ENCODE measurements at regions not wholly inside any gene's neighbourhood (a gene's known extent, or its start where the extent isn't known, plus 50 kb on each side); places are given as distances from the start of the nearest gene placed in this dataset.
"Not testable (repeated sequence)": the region's sequence is repeated elsewhere in the genome, so short reads cannot be mapped to it uniquely, and the experiment has no call there.

GRCh38 chr21:7928528-7928927 is 2592.9 kb upstream of the TPTE start:
- FAIRE-seq; H3K4me3 ChIP-seq; H3K4me2 ChIP-seq; CTCF ChIA-PET; POLR2A ChIA-PET; ATAC-seq; H3K27ac ChIP-seq; H3K4me1 ChIP-seq; DNase-seq (ENCODE audit: low read depth in 1 of 2, low spot score in 1 of 2): not testable (repeated sequence)
- peaks cover 17% of the 10 kb centered on the region; the same call in 2 of the 3 replicates for H3K9me3 ChIP-seq
- 14% methylated on average over 12 of the region's 12 CpGs for WGBS (ENCODE audit: missing lambda C conversion rate)

- CTCF ChIA-PET; H3K4me1 ChIP-seq; H3K4me3 ChIP-seq; H3K27ac ChIP-seq; POLR2A ChIA-PET; FAIRE-seq; DNase-seq (ENCODE audit: low read depth in 1 of 2, low spot score in 1 of 2); ATAC-seq; H3K4me2 ChIP-seq: not testable (repeated sequence)
- H3K9me3 ChIP-seq, result peaks cover 10% of the 10 kb centered on the region; the same call in 2 of the 3 replicates
- WGBS (ENCODE audit: missing lambda C conversion rate), result 15% methylated on average over 12 of the region's 12 CpGs
Measured at GRCh38 chr21:7929586-7929985, 2591.8 kb upstream of the TPTE start.

- 9% methylated on average over 9 of the region's 9 CpGs for WGBS (ENCODE audit: missing lambda C conversion rate)
- H3K4me1 ChIP-seq; FAIRE-seq; H3K27ac ChIP-seq; H3K4me2 ChIP-seq; DNase-seq (ENCODE audit: low read depth in 1 of 2, low spot score in 1 of 2); H3K4me3 ChIP-seq; ATAC-seq; POLR2A ChIA-PET; CTCF ChIA-PET: not testable (repeated sequence)
- H3K9me3 ChIP-seq, result peaks cover 10% of the 10 kb centered on the region; the same call in 2 of the 3 replicates
Measured at GRCh38 chr21:7930445-7930844, 2590.9 kb upstream of the TPTE start.

GRCh38 chr21:7932113-7932512 is 2589.3 kb upstream of the TPTE start:
- H3K27ac ChIP-seq, ATAC-seq: not testable (repeated sequence)
- H3K9me3 ChIP-seq, result peaks cover 10% of the 10 kb centered on the region; the same call in 2 of the 3 replicates

GRCh38 chr21:7932834-7933233 is 2588.5 kb upstream of the TPTE start:
- H3K4me3 ChIP-seq; H3K4me2 ChIP-seq; ATAC-seq; POLR2A ChIA-PET; DNase-seq (ENCODE audit: low read depth in 1 of 2, low spot score in 1 of 2); H3K4me1 ChIP-seq; CTCF ChIA-PET; H3K27ac ChIP-seq; FAIRE-seq: not testable (repeated sequence)
- WGBS (ENCODE audit: missing lambda C conversion rate), result 24% methylated on average over 14 of the region's 14 CpGs
- peaks cover 10% of the 10 kb centered on the region; the same call in 2 of the 3 replicates for H3K9me3 ChIP-seq

More at GRCh38 chr21:7932113-7932512, 2589.3 kb upstream of the TPTE start:
- 34% methylated on average over 11 of the region's 11 CpGs for WGBS (ENCODE audit: missing lambda C conversion rate)
- H3K4me1 ChIP-seq; CTCF ChIA-PET; H3K4me2 ChIP-seq; FAIRE-seq; POLR2A ChIA-PET; DNase-seq (ENCODE audit: low read depth in 1 of 2, low spot score in 1 of 2); H3K4me3 ChIP-seq: not testable (repeated sequence)

- H3K27ac ChIP-seq, result no peak overlapping the region
- no peaks in the 10 kb centered on the region for H3K4me1 ChIP-seq
- ATAC-seq, result no peak
- no peak overlapping the region for H3K4me3 ChIP-seq
- no peak for TF ChIP-seq USF2 (IDR thresholded peaks at IDR 0.05)
- no peak for TF ChIP-seq ZFP36 (IDR thresholded peaks at IDR 0.05; ENCODE audit: borderline replicate concordance, partially characterized antibody)
- TF ChIP-seq PHF8 (IDR thresholded peaks at IDR 0.05; ENCODE audit: borderline replicate concordance, low read depth), result no peak
- TF ChIP-seq JUNB (IDR thresholded peaks at IDR 0.05), result no peak
- TF ChIP-seq POLR2A (IDR thresholded peaks at IDR 0.05; ENCODE audit: low read length), result no peak
- no peak for TF ChIP-seq EHF (CRISPR knock-in tag; IDR thresholded peaks at IDR 0.05)
- TF ChIP-seq BHLHE40 (IDR thresholded peaks at IDR 0.05; ENCODE audit: low read depth, low read length), result no peak
- TF ChIP-seq NR3C1 (IDR thresholded peaks at IDR 0.05), result no peak
- no peak for TF ChIP-seq MAX (IDR thresholded peaks at IDR 0.05)
- TF ChIP-seq E2F6 (IDR thresholded peaks at IDR 0.05; ENCODE audit: borderline replicate concordance, low read depth), result no peak
- FAIRE-seq, result no peak
- peaks cover 17% of the 10 kb centered on the region; the same call in 2 of the 3 replicates for H3K9me3 ChIP-seq
- WGBS (ENCODE audit: missing lambda C conversion rate), result 19% methylated on average over 15 of the region's 15 CpGs
- CTCF ChIA-PET, result no interaction called here
- no peak overlapping the region for H3K4me2 ChIP-seq
- DNase-seq (ENCODE audit: low read depth in 1 of 2, low spot score in 1 of 2), result no peak
- POLR2A ChIA-PET, result no interaction called here
Measured at GRCh38 chr21:7933923-7934322, 2587.5 kb upstream of the TPTE start.

GRCh38 chr21:7937297-7937696 is 2584.1 kb upstream of the TPTE start:
- POLR2A ChIA-PET, result not testable (repeated sequence)
- 32% methylated on average over 13 of the region's 13 CpGs for WGBS (ENCODE audit: missing lambda C conversion rate)

GRCh38 chr21:7938223-7938622 is 2583.2 kb upstream of the TPTE start:
- H3K27ac ChIP-seq; DNase-seq (ENCODE audit: low read depth in 1 of 2, low spot score in 1 of 2); H3K9me3 ChIP-seq; CTCF ChIA-PET; FAIRE-seq; H3K4me2 ChIP-seq; ATAC-seq; H3K4me1 ChIP-seq; POLR2A ChIA-PET; H3K4me3 ChIP-seq: not testable (repeated sequence)
- 12% methylated on average over 9 of the region's 9 CpGs for WGBS (ENCODE audit: missing lambda C conversion rate)

More at GRCh38 chr21:7937297-7937696, 2584.1 kb upstream of the TPTE start:
- H3K27ac ChIP-seq; FAIRE-seq; H3K4me1 ChIP-seq; ATAC-seq; H3K4me3 ChIP-seq; DNase-seq (ENCODE audit: low read depth in 1 of 2, low spot score in 1 of 2); CTCF ChIA-PET; H3K4me2 ChIP-seq; H3K9me3 ChIP-seq: not testable (repeated sequence)

GRCh38 chr21:7941432-7941831 is 2580.0 kb upstream of the TPTE start:
- FAIRE-seq; H3K4me3 ChIP-seq; DNase-seq (ENCODE audit: low read depth in 1 of 2, low spot score in 1 of 2); CTCF ChIA-PET; H3K4me1 ChIP-seq; H3K27ac ChIP-seq; POLR2A ChIA-PET; H3K4me2 ChIP-seq; ATAC-seq: not testable (repeated sequence)
- peaks cover 11% of the 10 kb centered on the region; the same call in 2 of the 3 replicates for H3K9me3 ChIP-seq
- WGBS (ENCODE audit: missing lambda C conversion rate), result 45% methylated on average over 12 of the region's 12 CpGs

Data from A549 (cell line).